ENCODE measurements at regions not wholly inside any gene's neighbourhood (a gene's known extent, or its start where the extent isn't known, plus 50 kb on each side); places are given as distances from the start of the nearest gene placed in this dataset.
"Not testable (repeated sequence)": the region's sequence is repeated elsewhere in the genome, so short reads cannot be mapped to it uniquely, and the experiment has no call there.

DNA sequence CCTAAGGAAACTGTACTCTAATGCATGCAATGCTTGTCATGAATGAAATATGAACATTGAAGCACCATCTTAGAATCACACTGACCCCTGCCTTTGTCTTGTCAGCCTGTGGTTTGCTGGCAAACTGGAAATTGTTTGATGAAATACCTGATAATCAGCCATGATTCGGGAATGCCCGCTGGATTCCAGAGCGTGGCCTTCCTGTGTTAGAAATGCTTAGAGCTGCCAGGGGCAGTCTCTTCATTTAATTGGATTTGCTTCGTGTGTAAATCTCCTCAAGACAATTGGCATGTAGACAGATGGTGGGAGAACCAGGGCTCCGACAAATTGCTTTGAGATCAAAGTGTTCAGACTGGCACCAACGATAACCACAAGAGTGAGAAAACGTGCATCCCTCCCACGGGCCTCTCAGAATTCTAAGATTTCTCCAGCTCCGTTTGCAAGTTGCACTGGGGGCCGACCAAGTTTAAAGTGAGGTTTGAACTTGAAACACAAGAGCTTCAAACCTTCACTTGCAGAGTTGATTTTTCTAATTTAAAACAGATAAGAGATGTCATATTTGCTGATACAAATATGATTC lies 146.2 kb downstream of the ARRDC4 start:
- TF ChIP-seq, protein P1, sequence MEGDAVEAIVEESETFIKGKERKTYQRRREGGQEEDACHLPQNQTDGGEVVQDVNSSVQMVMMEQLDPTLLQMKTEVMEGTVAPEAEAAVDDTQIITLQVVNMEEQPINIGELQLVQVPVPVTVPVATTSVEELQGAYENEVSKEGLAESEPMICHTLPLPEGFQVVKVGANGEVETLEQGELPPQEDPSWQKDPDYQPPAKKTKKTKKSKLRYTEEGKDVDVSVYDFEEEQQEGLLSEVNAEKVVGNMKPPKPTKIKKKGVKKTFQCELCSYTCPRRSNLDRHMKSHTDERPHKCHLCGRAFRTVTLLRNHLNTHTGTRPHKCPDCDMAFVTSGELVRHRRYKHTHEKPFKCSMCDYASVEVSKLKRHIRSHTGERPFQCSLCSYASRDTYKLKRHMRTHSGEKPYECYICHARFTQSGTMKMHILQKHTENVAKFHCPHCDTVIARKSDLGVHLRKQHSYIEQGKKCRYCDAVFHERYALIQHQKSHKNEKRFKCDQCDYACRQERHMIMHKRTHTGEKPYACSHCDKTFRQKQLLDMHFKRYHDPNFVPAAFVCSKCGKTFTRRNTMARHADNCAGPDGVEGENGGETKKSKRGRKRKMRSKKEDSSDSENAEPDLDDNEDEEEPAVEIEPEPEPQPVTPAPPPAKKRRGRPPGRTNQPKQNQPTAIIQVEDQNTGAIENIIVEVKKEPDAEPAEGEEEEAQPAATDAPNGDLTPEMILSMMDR (conservative IDR thresholded peaks at IDR 0.05; ENCODE audit: low read length) = not testable (repeated sequence)
- TF ChIP-seq EZH2phosphoT487 (IDR thresholded peaks at IDR 0.05; ENCODE audit: borderline replicate concordance, low read depth, low read length) = not testable (repeated sequence)
